Left hindlimb (tissue), 1 donor: ENCODE measurements at regions not wholly inside any gene's neighbourhood (a gene's known extent, or its start where the extent isn't known, plus 50 kb on each side); places are given as distances from the start of the nearest gene placed in this dataset.
A peak's percentile ranks its signal among the peaks of the same experiment; 100 is the strongest.
"Not testable (repeated sequence)": the region's sequence is repeated elsewhere in the genome, so short reads cannot be mapped to it uniquely, and the experiment has no call there.

Experiments used
- DNase-seq: peaks from one replicate; pipeline ENCODE4 v3.0.0-alpha.2; 2018

DNA sequence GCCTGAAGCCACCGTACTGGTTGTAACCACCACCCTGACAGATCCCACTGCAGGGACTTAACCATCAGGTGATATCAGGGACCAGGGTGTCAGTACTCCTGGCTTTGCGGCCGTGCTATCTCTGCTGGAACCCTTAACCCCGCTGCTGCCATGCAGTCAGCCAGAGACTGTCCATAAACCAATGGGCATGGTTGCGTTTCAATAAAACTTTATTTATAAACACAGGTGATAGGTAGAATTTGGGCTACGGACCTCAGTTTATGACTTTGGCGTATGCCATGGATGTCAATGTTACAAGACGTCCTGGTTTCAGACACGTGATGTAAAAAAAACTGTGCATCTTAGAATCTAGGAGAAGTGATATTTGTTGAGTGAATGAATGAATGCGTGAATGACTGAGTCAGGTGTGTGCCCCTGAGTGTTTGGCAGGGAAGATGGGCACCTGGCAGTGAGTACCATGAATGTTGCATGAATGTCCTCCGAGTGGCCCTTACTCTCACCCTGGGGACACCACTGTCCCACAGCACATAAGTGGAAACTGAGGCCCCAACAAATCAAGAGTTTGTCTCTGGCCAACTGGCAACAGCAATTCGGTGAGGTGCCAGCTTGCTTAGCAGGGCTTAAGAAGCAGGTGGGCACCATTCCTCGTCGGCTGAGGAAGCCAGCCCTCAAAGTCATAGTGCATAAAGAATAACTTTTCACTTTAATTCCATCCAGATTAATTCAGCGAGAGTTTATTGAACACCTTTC is 64.0 kb upstream of the APCDD1L start:
- peak; percentile 15 for DNase-seq

DNA sequence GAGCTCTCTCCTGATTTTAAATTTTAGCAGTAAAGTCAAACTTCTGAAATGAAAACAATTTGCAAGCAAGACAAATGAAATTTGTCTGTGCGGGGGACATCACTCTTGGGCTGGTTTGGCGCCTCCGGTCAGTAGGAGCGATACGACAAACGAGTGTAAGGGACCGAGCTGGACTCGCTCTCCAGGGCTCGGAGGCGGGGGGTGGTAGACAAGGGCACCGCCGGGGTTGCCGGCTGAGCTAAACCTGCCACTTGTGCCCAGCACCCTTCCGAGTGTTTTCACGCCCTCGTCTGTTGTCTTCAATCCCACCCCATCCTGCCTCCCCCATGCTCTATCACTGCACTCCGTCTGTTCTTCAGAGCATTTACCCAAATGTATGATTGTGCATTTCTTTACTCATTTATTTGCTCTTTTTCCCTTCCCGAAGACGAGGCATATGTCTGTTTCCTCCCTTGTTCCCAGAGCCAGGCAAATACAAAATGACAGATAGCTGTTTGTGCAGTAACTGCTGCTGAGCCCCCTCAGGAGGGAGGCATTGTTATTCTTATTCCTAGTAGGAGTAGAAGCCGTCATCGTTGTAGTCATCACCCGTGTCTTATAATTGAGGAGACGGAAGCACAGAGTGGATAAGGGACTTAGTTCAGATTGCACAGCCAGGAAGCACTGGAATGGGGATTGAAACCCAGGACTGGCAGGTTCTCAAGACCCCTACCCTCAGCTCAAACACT is 62.8 kb upstream of the APCDD1L start:
- DNase-seq = peak; percentile 17

DNA sequence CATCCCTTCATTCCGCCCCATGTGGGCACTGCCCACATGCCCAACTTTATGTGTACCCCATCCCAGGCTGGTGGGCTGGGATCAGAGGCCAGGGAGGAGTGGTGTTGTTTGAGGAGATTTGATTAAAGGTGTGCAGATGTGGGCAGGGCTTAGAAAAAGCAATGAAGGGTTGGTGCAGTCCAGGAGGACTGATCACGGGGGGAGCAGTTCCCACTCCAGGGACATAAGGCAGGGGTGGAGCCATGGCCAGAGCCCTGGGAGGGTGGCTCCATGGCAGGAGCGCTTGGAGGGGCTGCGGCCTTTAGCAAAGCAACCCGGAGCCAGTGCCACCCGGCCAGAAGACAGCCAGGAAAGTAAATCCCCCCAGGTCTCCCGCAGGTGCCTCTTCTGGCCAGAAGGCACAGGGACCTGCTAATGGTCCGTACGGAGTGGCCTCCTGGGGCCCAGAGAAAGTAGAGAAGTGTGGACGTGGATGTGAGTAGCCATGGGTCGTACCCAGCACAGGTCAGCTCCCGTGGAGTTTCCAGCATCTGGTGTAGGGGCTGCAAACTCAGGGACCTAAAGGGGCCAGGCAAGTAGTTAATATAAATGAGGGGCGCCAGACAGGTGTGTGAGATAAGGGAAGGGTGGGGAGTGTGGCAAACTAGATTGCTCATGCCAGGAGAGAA is 62.1 kb upstream of the APCDD1L start:
- DNase-seq = peak; percentile 23

DNA sequence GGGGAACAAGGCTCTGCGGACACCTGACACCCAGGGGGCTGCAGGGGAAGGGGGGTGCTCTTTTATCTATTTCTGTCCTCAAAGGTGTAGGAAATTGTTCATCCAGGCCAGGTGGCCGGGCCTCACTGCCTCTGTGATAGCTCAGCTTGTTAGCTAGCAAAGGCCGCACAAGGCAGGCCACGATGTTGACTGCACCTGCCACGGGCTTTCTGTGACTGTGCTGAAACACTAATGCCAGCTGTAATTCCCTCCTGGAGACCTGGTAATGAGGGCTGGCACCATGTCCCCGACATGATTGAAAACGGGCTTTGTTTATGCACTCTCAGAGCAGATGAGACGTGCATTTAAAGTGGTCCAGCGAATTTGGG is 61.4 kb upstream of the APCDD1L start:
- DNase-seq = peak; percentile 17

DNA sequence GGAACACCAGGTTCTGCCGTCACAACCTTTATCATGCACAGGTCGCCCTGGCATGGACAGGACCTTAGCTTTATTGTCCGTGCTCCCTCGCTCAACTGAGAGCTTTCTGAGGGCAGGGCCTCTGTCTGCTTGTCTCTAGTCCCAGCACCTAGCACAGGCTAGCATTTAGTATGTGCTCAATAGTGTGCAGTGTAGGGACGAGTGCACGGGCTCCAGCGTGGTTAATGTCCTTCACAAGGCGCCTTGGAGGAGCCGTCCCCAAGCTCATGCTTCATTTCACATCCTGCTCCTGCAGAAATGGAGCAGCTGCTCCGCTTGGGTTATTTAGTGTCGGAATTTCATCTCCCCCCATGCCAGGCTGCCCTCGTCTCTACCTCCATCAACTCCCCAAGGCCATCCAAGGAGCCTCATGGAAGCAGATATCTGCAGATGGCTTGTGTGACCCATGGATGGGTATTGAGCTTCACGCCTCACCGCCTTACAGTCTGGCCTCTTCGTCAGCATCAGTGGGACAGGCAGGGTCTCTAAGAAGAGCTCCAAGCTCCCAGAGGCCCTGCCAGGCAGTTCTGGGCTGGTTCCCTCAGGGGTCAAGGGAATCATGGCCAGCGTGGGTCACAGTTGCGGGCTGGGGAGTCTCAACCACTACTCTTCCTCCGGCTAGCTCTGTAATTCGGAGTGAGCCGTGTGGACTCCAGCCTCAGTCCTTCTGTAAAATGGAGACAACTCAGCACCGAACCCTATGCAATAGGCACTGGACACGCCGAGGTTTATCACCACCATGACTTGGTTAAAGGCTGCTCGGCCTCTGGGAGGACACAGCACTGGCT is 60.8 kb upstream of the APCDD1L start:
- peak; percentile 9 for DNase-seq

DNA sequence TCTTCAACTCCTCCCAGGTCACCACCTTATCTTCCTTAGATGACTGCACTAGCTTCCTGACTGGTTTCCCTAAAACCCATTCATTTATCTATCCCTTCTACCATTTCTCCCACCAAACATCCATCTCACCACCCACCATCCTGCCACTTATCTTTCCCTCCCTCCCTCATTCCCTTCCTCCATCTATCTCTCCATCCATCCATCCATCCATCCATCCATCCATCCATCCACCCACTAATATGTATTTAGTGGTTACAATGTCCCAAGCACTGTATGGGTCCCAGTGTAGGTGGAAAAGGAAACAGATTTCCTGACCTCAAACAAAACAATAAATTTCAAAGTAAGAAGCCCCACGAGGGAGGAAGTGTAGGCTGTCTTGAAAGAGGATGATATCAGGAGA is 59.3 kb upstream of the APCDD1L start:
- DNase-seq = no peak

DNA sequence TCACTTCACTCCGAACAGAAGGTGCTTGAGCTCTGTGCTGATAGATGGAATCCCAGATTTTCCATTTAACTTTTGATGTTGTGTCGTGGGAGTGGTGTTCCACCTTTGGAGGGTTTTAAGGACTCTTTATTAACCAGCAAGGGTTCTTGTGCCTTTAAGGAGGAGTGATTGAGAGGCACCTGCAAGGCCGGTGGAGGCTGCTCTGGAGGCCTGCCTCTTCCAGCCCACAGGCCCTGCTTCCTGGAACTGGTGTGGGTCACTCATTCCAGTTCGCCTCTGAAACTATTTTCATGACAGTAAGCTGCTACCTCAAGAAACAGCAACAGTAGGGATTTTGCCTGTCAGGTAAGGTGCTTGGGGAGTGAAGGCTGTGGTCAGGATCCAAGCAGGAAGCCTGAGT is 58.8 kb upstream of the APCDD1L start:
- DNase-seq = peak; percentile 12

DNA sequence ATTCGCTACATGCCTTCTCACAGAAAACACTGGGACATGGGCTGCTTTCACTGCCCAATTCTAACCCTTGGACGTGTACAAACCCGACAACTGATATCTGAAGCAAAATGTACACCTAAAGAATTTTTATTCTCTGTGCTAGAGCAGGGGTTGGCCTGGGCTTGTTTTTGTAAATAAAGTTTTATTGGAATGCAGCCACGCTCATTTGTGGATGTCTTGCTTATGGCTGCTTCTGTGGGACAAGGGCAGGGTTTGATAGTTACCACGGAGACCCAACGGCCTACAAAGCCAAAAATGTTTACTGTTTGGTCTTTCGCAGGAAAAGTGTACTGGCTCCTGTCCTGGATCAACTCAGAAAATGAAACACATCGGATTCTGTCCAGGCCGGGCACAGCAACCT is 58.1 kb upstream of the APCDD1L start:
- peak; percentile 3 for DNase-seq

DNA sequence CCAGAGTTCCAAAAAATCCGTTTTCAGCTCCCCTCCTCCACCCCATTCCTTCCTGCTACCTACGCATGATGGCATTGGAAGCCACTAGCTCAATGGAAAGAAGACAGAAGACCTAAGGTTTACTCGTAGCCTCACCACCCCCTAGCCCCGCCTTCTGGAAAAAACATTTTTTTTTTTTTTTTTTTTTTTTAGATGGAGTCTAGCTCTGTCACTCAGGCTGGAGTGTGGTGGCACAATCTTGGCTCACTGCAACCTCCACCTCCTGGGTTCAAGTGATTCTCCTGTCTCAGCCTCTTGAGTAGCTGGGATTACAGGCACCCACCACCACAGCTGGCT is 57.2 kb upstream of the APCDD1L start:
- DNase-seq = not testable (repeated sequence)

DNA sequence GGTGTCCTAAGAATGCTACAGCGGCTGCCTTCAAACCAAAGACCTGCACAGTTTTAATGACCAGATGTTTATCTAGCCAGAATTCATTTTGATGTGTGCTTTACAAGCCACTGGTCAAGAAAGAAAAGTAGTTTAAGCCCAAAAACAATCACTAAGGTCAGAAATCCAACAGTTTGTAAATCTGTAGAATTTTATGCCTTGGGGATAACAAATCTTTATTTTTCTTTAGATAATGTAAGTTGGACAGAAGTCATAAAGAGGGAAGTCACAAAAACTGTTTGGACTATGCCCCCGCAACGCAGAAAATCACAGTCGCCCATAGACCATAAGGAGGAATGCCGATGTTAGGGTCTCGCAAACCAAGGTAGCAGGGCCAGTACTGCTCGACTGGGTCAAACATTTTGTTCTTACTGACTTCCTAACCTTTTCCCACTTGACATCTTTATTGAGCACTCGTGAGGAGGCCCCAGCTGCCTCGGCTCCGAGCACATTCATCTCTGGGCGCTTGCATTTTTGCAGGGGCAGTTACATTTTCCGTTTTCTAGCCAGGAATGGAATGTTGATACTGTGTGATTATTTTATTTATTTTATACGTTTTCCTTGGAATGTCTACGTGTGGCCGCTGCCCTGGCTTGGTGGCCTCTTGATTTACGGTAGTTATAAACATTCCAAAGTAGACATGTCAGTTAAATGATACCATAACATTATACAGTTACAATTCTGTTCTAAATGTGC is 56.7 kb upstream of the APCDD1L start:
- peak; percentile 56 for DNase-seq

DNA sequence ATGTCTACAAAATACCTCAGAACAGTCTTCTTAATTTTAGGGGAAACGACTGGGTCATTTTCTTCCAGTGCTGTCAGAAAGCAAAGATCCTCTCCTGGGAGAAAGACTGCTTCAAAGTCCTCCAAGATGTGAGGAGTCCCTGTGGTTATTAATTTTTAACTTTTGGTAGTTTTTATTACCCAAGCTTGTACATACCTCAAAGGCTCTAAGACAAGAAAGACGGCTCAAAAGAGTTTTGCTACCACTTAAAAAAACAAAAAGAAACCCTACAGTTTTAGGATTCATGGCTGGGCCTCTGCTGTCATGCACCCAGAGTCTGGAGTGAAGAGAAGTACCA is 56.1 kb upstream of the APCDD1L start:
- DNase-seq = no peak

DNA sequence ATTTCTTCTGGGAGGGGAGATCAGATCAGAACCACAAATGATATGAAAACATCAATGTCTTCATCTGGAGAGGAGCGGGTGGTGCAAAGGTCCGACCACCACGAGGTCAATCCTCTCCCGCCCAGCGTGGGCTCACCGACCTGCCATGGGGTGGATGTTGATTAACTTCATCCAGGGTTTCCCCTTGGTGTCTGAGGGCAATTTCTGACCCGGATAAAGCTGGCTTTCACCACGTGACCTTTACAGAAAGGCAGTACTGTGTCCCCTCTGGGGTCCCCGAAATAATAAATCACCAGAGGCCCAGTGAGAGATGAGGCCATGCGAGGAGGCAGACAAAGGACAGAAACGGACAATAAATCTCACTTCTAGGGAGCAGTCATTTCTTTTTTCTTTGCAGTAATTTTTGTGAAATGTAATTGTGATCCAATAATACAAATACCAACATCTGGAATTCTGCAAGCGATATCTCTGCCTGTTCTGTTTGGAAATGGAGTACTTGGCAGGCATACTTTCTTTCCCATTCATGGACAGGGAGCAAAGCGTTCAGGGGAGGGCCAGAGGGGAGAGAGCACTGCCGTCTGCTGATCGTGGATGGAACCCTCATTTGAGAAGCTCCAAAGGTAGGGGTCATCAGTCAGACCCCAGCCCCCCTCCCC is 55.1 kb upstream of the APCDD1L start:
- DNase-seq = peak; percentile 44

DNA sequence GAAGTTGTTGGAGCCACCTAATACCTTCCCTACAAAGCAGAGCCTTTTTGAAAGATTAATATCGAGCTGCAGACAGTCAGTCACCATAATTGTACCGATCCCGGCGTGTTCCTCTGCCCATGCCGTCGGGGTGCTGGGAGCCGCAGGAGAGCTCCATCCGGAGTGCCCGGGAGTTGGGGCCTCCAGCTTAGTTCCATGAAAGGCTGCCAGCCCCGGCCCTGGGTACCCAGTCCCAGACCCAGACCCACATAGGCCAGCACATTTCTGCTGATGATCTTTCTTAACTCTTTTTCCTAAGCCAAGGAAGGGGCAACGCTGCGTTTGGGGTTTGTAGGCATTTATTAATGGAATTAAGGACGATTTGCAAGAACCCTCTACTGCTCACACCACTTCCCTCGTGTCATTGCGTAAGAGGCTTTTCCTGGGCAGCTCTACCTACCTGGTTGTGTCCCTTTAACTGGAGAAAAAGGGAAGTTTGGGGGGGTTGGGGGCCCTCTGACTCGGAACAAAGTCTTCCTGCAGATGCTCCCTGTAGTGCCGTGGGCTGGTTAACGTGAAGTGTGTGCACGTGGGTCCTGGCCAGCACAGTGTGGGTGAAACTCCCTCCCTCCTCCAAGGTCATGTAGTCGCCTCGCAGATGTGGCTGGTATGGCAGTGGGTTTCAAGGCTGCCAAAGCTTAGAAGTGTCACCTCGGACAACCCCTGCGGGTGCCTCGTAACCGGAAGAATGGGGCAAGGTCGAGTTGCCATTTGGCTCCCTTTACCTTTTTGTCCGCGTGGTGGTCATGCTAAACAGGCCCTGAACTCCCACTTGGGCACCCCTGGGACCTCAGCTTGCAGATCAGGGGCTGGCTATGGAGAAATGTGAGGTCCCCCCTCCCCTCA is 54.3 kb upstream of the APCDD1L start:
- DNase-seq = peak; percentile 33

DNA sequence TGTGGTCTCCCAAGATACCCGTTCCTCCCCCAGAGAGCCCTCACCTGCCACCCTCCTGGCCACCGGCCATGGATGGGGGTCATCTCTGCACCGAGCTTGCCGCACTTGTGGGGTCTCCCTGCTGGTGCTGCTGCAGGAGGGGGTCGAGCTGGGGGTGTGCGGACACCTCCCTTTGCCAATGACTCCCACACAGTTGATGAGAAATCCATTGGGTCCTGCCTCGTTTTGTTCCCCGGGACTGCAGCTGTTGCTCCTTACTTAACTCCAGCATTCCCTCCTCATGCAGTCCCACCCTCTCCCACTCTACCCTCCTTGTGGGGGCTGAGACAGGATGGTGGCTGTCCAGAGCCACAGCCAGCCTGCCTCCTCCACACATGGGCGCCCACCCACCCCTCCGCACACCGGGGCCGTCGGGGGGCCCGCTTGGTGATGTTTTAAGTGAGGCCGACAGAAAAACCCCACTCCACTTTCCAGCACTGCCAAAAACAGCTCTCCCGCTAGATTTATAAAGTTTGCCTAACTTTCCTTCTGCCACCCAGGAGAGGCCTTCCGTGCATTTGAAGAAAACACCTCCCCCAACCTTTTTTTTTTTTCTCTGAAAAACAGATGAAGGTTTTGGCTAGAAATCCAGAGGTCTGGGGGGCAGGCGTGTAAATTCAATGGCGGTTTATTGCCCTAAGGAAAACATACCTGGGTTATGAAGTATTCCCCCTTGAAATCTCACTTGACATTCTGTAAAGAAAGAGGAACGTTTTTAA is 53.5 kb upstream of the APCDD1L start:
- DNase-seq = peak; percentile 76

DNA sequence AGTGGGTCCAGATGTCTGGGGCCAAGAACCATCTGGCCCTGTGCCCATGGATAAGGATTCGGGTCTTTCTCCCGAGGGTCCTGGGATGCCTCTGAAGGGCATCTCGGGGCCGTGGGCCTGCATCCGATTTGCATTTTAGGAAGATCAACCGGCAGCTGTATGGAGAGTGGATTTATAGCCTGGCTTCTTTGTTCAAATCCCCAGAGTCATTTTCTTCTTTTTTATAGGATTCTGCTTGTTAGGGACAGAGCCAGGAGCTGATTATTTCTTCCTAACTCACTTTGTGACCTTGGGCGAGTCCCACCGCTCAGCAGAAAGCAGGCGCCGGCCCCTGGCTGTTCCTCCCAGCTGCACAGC is 52.9 kb upstream of the APCDD1L start:
- peak; percentile 30 for DNase-seq

DNA sequence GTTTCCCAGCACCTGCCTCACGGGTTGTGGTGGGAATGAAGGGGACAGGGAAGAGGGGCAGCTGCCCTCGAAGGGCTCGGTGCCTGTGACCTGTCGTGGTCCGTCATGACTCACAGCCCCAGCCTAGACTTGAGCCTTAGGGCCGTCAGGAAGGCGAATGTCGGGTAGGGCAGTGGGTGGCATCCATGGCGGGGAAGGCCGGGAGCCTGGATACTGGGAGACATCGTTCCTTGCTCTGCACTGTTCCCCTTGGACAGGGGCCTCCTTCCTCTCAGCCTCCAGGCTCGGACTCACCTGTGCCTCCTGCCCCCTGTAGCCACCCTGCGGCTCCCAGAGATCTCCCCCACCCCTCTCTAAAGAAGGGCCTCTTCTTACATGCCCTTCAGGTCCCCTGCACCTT is 52.2 kb upstream of the APCDD1L start:
- DNase-seq = peak; percentile 21

DNA sequence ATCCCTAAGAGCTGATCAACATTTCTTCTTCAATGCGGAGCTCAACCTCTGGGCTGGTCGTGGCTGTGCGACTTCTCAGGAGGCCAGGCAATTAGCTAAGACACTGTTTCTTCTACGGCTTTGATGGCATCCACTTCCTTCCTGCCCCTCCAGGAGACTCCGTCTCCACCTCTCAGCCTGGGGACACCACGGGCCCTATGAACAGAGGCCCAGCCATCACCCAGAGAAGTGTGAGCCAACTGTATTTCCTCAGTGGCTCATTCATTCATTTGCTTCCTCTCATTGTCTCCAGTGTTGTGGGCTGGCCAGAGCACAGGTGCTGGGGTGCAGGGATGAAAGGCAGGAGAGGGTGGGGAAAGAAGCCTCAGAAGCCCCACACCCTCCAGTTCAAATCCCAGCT is 51.8 kb upstream of the APCDD1L start:
- DNase-seq = no peak

DNA sequence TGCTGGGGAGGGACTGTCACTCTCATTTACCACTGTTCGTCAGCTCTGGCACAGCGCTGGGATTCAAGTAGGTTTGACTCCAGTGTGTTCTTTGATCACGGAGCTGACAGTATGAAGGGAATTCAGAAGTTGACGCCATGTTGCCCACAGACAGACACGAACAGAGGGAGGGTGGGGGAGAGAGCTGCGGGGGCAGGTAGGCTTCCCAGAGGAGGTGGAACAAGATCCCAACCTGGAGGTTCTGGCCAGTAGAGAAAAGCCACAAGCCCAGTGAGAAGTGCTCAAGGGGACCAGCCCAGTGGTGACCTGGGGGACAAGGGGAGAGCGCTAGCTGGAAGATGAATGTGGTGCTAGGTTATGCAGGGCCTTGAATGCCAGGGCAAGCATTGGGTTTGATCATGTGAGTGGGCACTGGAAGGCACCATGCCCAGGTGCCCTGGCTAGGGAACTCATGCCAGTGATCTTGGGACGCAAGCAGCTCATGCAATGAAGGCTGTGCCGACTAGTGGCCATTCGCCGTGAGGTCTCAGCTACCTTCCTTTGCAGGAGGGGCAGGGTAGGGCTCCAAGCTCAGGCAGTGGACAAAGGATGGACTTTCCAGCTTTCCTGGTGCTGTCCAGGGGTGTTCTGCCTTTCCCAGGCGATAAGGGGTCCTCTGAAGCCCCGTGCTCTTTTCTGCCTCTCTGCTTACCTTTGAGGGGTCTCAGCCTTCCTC is 50.4 kb upstream of the APCDD1L start:
- no peak for DNase-seq
